Endothelial cell of umbilical vein (primary cell): ENCODE measurements at regions not wholly inside any gene's neighbourhood (a gene's known extent, or its start where the extent isn't known, plus 50 kb on each side); places are given as distances from the start of the nearest gene placed in this dataset.

Experiments used
- BruUV-seq: library from RNA; stranded (reverse); fragments of 400-500 nt; replicated peaks from 2 replicates; lab custom pipeline; 2021; lab: Mats Ljungman, UMichigan
- CTCF ChIA-PET: fragments of 300-600, 350-600 bp; sonication (Branson Sonifier 250); formaldehyde crosslinking; loops from one replicate; lab custom pipeline; 2021; ENCODE audit warnings: antibody characterized with exemption, inconsistent platforms; lab: Charles Lee
- POLR2A ChIA-PET: fragments of 300-600, 350-600 bp; sonication (Branson Sonifier 250); formaldehyde crosslinking; loops from one replicate; lab custom pipeline; 2021; ENCODE audit warnings: antibody characterized with exemption, inconsistent platforms; lab: Charles Lee
- DNase-seq: peaks from one replicate; pipeline ENCODE4 v3.0.0-alpha.2; 2011; ENCODE audit warnings: low read depth, low spot score
- FAIRE-seq: peaks from 2 replicates; lab custom pipeline; 2011; peaks lifted over from hg19 to GRCh38; lab: Jason Lieb, UNC
- H2AFZ ChIP-seq: 2 replicates; pipeline ENCODE4 v1.6.0; 2012; ENCODE audit warnings: low read depth, low read length, control low read depth, inconsistent platforms
- H3K27ac ChIP-seq: 2 replicates; pipeline ENCODE4 v1.5.1; 2011; ENCODE audit warnings: low read depth, mild to moderate bottlenecking, control low read depth, low read length, moderate library complexity; ENCODE audit not compliant: insufficient read depth
- H3K27me3 ChIP-seq, 2 experiments: 2 replicates each; pipeline versions ENCODE4 v1.6.0 to v1.6.1; 2011; ENCODE audit warnings: low read length in 2 of 2, mixed read lengths in 1 of 2; ENCODE audit not compliant: control insufficient read depth in 2 of 2, insufficient read depth in 2 of 2
- H3K36me3 ChIP-seq, 2 experiments: 2 replicates in 1 of 2; 3 replicates in 1 of 2; pipeline ENCODE4 v1.5.1; 2011; ENCODE audit warnings: low read length in 2 of 2, mild to moderate bottlenecking in 1 of 2, moderate library complexity in 1 of 2; ENCODE audit not compliant: control insufficient read depth in 2 of 2, insufficient read depth in 2 of 2; ENCODE audit errors: extremely low read depth in 1 of 2
- H3K4me1 ChIP-seq: 3 replicates; pipeline ENCODE4 v1.5.1; 2011; ENCODE audit warnings: mild to moderate bottlenecking, low read length; ENCODE audit not compliant: control insufficient read depth, insufficient read depth; ENCODE audit errors: extremely low read depth
- H3K4me2 ChIP-seq: 2 replicates; pipeline ENCODE4 v1.6.1; 2011; ENCODE audit warnings: low read length, control low read depth, mixed read lengths; ENCODE audit not compliant: insufficient read depth
- H3K4me3 ChIP-seq, 3 experiments: fragments of 200-600 bp in 1 of 3; sonication (generic), shearing (Covaris generic) in 1 of 3; replicated peaks in 1 of 3; 2 replicates each; pipeline ENCODE4 v1.5.1; 2011 to 2016; ENCODE audit warnings: control low read depth in 3 of 3, low read length in 3 of 3, mild to moderate bottlenecking in 2 of 3, inconsistent platforms in 1 of 3, low read depth in 1 of 3, moderate library complexity in 1 of 3; ENCODE audit not compliant: insufficient read depth in 1 of 3
- H3K79me2 ChIP-seq: 2 replicates; pipeline ENCODE4 v1.6.0; 2012; ENCODE audit warnings: low read length, inconsistent platforms; ENCODE audit not compliant: control insufficient read depth, insufficient read depth
- H3K9ac ChIP-seq: replicated peaks from 2 replicates; pipeline ENCODE3; 2011; ENCODE audit warnings: low read length, control low read depth; ENCODE audit not compliant: insufficient read depth; ENCODE audit errors: extremely low read depth
- H3K9me1 ChIP-seq: replicated peaks from 3 replicates; pipeline ENCODE4 v1.6.0; 2011; ENCODE audit warnings: mild to moderate bottlenecking, low read length; ENCODE audit not compliant: control insufficient read depth, insufficient read depth; ENCODE audit errors: extremely low read depth
- H3K9me3 ChIP-seq: replicated peaks from 2 replicates; pipeline ENCODE4 v1.5.1; 2012; ENCODE audit warnings: low read length, inconsistent platforms; ENCODE audit not compliant: control insufficient read depth, insufficient read depth
- H4K20me1 ChIP-seq: replicated peaks from 2 replicates; pipeline ENCODE3; 2011; ENCODE audit warnings: mild to moderate bottlenecking, low read length; ENCODE audit not compliant: control insufficient read depth, insufficient read depth; ENCODE audit errors: extremely low read depth
- CTCF ChIP-seq, 2 donors: IDR thresholded peaks; 1 replicate in 1 of 2; 2 replicates in 1 of 2; pipeline ENCODE4 v1.5.1; 2011; ENCODE audit warnings: low read length in 2 of 2, mild to moderate bottlenecking in 2 of 2, moderate library complexity in 2 of 2, control low read depth in 1 of 2, inconsistent platforms in 1 of 2, low read depth in 1 of 2; ENCODE audit not compliant: insufficient read depth in 1 of 2; ENCODE audit errors: extremely low read depth in 1 of 2
- EZH2 ChIP-seq: IDR thresholded peaks from 2 replicates; pipeline ENCODE4 v1.6.1; 2012; ENCODE audit warnings: borderline replicate concordance, low read depth, mild to moderate bottlenecking, moderate library complexity, low read length, inconsistent platforms; ENCODE audit not compliant: severe bottlenecking
- FOS ChIP-seq: IDR thresholded peaks from 2 replicates; pipeline ENCODE4 v1.6.1; 2011; ENCODE audit warnings: mild to moderate bottlenecking, low read length, moderate library complexity, borderline replicate concordance; ENCODE audit not compliant: insufficient read depth
- GATA2 ChIP-seq: IDR thresholded peaks from 2 replicates; pipeline ENCODE4 v1.7.0; 2011; ENCODE audit warnings: low read depth, mild to moderate bottlenecking, moderate library complexity, mixed read lengths, low read length; ENCODE audit not compliant: insufficient read length, insufficient read depth
- JUN ChIP-seq: IDR thresholded peaks from 2 replicates; pipeline ENCODE4 v1.6.1; 2011; ENCODE audit warnings: borderline replicate concordance, low read depth; ENCODE audit not compliant: insufficient read length, insufficient read depth
- MAX ChIP-seq: IDR thresholded peaks from 2 replicates; pipeline ENCODE4 v1.6.1; 2011; ENCODE audit not compliant: insufficient read depth, insufficient read length
- MYC ChIP-seq: IDR thresholded peaks from one replicate; pipeline ENCODE4 v1.6.1; 2011; ENCODE audit warnings: mild to moderate bottlenecking, low read depth, low read length
- POLR2A ChIP-seq: IDR thresholded peaks from 2 replicates; pipeline ENCODE4 v1.6.1; 2012; ENCODE audit warnings: low read depth, mild to moderate bottlenecking, control low read depth, low read length
- POLR2AphosphoS5 ChIP-seq: IDR thresholded peaks from 2 replicates; pipeline ENCODE4 v1.6.1; 2012; ENCODE audit warnings: low read depth, mild to moderate bottlenecking, control low read depth, low read length, moderate library complexity; ENCODE audit not compliant: insufficient read depth
- dilution Hi-C: fragments of 300-500 bp; cut with MboI; formaldehyde crosslinking; loops from one replicate; pipeline ENCODE4 v1.15.0; 2019; ENCODE audit warnings: low sequenced_read_pairs; ENCODE audit not compliant: extremely low pct_ligation_motif_present
- intact Hi-C: fragments of 100-400 bp; cut with micrococcal nuclease; formaldehyde crosslinking; loops from one replicate; pipeline ENCODE4 v1.10.0; 2022

- Histone ChIP-seq H3K9ac (no peak overlapping the region), H3K27me3 (no peaks in the 10 kb centered on the region), H3K4me3 (no peak overlapping the region), H2AFZ (no peak overlapping the region), H3K4me1 (no peaks in the 10 kb centered on the region), H3K9me1 (no peaks in the 10 kb centered on the region), H3K79me2 (no peaks in the 10 kb centered on the region), H3K4me2 (no peak overlapping the region), H3K9me3 (no peaks in the 10 kb centered on the region), H3K36me3 (no peaks in the 10 kb centered on the region), H3K27ac (no peak overlapping the region), H4K20me1 (no peaks in the 10 kb centered on the region)
- BruUV-seq: no TSS peak
- intact Hi-C loops (loop anchor here (10.0 kb wide), 1 partner anchor 388 kb away; no protein-coding TSS in a partner anchor), dilution Hi-C loops (no loop called here)
- POLR2A ChIA-PET: no interaction called here
- CTCF ChIA-PET: interaction anchor here (1.0 to 2.7 kb wide), 2 partner anchors 621 to 622 kb away, joined by 3 to 13 read pairs; no protein-coding TSS in a partner anchor
- TF ChIP-seq JUN: no peak
- TF ChIP-seq FOS: no peak
- TF ChIP-seq CTCF (IDR thresholded peaks at IDR 0.05; ENCODE audit: extremely low read depth in 1 of 2, insufficient read depth in 1 of 2, low read depth in 1 of 2, low read length in 2 of 2): no peak
- TF ChIP-seq GATA2: no peak
- TF ChIP-seq MAX: no peak
- TF ChIP-seq EZH2: no peak
- no peak for TF ChIP-seq MYC
- TF ChIP-seq POLR2AphosphoS5: no peak
- TF ChIP-seq POLR2A: no peak
- FAIRE-seq (no peak), DNase-seq (no peak)
Observed at GRCh38 chr10:44312401-44312800, 72.5 kb downstream of the CXCL12 start.
